Adrenal gland (tissue), 5 donors: ENCODE measurements at regions not wholly inside any gene's neighbourhood (a gene's known extent, or its start where the extent isn't known, plus 50 kb on each side); places are given as distances from the start of the nearest gene placed in this dataset.

ENCODE experiments used
- CTCF ChIP-seq, 6 experiments: fragments of 450-650 bp in 4 of 6; fragments of 200-600 bp in 2 of 6; sonication (generic) in 1 of 6; IDR thresholded peaks; 1 replicate in 5 of 6; 2 replicates in 1 of 6; pipeline versions ENCODE4 v1.5.1 to v1.8.0; 2016 to 2021; ENCODE audit warnings: antibody characterized with exemption in 6 of 6, mild to moderate bottlenecking in 2 of 6, moderate library complexity in 1 of 6
- POLR2A ChIP-seq, 2 donors: fragments of 450-650 bp; IDR thresholded peaks; one replicate each; pipeline ENCODE4 v1.6.1; 2017; ENCODE audit warnings: antibody characterized with exemption in 2 of 2, mild to moderate bottlenecking in 2 of 2, moderate library complexity in 1 of 2
- donor health status: DM: no; HTN: no; CAD: no.

GRCh38 chr9:23464275-23464674, 361.8 kb downstream of the ELAVL2 start:
- no peak for TF ChIP-seq CTCF (IDR thresholded peaks at IDR 0.05)
- no peak for TF ChIP-seq POLR2A (IDR thresholded peaks at IDR 0.05)
